Limb (tissue), 2 donors: ENCODE measurements at regions not wholly inside any gene's neighbourhood (a gene's known extent, or its start where the extent isn't known, plus 50 kb on each side); places are given as distances from the start of the nearest gene placed in this dataset.

Experiments used
- DNase-seq, 2 donors: peaks; one replicate each; pipeline ENCODE4 v3.0.0-alpha.2; 2016; ENCODE audit errors: extremely low spot score in 2 of 2

GRCh38 chr1:147851149-147851548, 51.4 kb upstream of the GJA8 start:
- DNase-seq = no peak

DNA sequence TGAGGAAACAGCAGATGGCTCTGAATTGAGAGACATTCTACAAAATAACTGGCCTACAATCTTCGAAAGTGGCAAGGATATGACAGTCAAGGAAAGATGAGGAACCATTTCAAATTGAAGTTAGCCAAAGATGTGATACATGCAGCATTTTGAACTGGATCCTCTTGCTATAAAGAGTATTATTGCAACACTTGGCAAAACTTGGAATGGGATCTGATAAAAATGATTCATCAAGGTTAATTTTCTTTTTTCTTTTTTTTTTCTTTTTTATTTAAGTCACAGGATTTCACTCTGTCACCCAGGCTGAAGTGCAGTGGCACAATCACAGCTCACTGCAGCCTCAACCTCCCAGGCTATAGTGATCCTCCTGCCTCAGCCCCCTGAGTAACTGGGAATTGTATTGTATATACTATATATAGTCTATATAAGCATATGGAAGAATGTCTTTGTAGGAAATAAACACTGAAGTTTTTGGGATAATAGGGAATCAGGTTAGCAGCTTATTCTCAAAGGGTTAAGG, 49.8 kb upstream of the GJA8 start:
- no peak for DNase-seq
